HG03558 (cell line): ENCODE measurements at regions not wholly inside any gene's neighbourhood (a gene's known extent, or its start where the extent isn't known, plus 50 kb on each side); places are given as distances from the start of the nearest gene placed in this dataset.
"Not testable (repeated sequence)": the region's sequence is repeated elsewhere in the genome, so short reads cannot be mapped to it uniquely, and the experiment has no call there.

Source experiments
- ATAC-seq: cut with Tn5 transposase; IDR thresholded peaks from one replicate; pipeline ENCODE4 v1.9.1; 2021; ENCODE audit warnings: moderate number of reproducible peaks; ENCODE audit not compliant: unreplicated experiment; ENCODE audit errors: extremely low read depth

- no peak for ATAC-seq
Observed at GRCh38 chr17:77332034-77332971, 191.5 kb downstream of the SEC14L1 start.

- ATAC-seq = no peak
Observed at GRCh38 chr17:77332981-77333685, 192.4 kb downstream of the SEC14L1 start.

GRCh38 chr17:77337150-77337549, 196.4 kb downstream of the SEC14L1 start:
- ATAC-seq = no peak

DNA sequence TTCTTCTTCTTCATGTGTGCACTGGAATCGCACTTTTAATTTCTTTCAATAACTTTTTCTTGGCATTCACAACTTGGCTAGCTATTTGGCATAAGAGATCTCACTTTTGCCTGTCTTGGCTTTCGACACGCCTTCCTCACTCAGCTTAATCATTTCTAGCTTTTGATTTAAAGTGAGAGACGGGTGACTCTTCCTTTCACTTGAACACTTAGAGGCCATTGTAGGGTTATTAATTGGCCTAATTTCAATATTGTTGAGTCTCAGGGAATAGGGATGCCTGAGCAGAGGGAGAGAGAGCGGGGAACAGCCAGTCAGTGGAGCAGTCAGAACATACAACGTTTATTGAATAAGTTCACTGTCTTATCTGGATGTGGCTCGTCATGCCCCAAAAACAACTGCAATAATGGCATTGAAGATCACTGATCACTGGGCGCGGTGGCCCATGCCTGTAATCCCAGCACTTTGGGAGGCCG, 200.3 kb downstream of the SEC14L1 start:
- ATAC-seq = no peak

- not testable (repeated sequence) for ATAC-seq
Observed at GRCh38 chr17:77342656-77342990, 201.9 kb downstream of the SEC14L1 start.

DNA sequence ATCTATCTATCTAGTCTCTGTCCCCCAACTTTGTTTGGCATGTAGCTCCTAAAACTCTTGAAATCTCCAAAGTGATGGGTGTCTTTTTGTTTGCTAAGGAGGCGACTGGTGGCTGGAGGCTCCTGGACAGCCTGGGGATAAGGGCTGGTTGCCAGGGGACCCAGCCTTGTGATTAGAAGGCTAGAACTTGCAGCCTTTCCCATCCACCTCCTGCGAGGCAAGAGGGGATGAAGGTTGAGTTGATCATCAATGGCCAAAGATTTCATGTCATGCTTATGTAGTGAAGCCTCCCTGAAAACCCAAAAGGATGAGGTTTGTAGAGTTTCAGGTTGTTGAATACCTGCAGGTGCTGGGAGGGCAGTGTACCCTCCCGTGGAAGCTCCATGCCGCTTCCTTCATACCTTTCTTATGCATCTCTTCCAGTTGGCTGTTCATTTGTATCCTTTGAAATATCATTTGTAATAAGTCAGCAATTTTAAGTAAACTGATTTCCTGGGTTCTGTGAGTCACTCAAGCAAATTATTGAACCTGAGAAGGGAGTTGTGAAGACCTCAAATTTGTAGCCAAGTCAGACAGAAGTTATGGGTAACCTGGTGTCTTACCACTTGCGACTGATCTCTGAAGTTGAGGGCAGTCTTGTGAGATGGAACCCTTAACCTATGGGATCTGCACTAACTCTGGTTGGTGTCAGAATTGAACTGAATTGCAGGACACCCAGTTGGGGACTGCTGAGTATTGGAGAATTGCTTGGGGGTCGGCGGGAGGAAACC, 202.4 kb downstream of the SEC14L1 start:
- no peak for ATAC-seq

DNA sequence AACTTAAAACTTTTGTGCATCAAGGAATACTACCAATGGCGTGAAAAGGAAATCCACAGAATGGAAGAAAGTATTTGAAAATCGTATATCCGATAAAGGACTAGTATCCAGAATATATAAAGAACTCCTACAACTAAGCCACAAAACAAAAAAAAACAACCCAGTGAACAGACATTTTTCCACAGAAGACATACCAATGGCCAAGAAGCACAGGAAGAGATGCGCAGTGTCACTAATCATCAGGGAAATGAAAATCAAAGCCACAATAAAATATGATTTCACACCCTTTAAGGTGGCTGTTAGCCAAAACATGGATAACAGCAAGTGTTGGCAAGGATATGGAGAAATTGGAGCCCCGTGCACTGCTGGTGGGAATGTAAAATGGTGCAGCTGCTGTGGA, 203.3 kb downstream of the SEC14L1 start:
- ATAC-seq = no peak

GRCh38 chr17:77345260-77345910, 204.6 kb downstream of the SEC14L1 start:
- no peak for ATAC-seq

DNA sequence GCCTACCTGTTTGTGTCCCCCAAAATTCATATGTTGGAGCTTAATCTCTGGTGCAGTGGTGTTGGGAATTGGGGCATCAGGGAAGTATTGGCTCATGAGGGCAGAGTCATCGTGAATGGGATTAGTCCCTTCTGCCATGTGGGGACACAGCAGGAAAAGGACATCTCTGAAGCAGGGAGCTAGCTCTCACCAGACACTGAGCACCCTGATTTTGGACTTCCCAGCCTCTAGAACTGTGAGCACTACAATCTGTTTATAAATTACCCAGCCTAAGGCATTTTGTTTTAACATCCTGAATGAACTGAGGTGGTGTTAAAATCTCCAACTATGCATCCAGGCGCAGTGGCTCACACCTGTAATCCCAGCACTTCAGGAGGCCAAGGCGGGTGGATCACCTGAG, 206.0 kb downstream of the SEC14L1 start:
- ATAC-seq = no peak

DNA sequence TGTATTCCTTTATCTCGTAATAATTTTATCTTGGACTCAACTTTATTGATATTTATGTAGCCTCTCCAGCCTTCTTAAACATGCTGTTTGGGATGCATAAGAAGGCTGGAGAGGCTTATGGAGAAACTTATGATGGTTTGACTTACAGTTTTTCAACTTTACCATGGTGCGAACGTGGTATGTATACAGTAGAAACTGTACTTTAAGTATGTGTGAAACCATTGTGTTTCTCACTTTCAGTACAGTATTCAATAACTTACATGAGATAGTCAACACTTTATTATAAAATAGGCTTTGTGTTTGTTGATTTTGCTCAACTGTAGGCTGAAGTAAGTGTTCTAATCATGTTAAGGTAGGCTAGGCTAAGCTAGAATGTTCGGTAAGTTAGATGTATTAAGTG, 206.8 kb downstream of the SEC14L1 start:
- no peak for ATAC-seq

- ATAC-seq = no peak
Observed at GRCh38 chr17:77349976-77350830, 209.4 kb downstream of the SEC14L1 start.

DNA sequence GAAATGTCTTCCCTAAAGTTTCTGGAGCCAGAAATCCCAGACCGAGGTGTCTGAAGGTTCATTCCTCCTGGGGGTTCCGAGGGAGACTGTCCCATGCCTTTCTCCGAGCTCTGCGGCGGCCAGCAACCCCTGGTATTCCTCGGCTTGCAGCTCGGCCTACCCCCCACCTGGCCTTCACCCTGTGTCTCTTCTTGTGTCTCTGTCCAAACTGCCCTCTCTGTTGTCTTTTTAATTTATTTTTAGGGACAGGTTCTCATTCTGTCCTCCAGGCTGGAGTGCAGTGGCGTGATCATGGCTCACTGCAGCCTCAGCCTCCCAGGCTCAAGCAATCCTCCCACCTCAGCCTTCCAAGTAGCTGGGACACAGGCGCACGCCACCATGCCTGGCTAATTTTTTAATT, 211.7 kb downstream of the SEC14L1 start:
- no peak for ATAC-seq

GRCh38 chr17:77352996-77353395, 212.2 kb downstream of the SEC14L1 start:
- ATAC-seq = no peak

GRCh38 chr17:77353684-77354419, 213.1 kb downstream of the SEC14L1 start:
- ATAC-seq = no peak

DNA sequence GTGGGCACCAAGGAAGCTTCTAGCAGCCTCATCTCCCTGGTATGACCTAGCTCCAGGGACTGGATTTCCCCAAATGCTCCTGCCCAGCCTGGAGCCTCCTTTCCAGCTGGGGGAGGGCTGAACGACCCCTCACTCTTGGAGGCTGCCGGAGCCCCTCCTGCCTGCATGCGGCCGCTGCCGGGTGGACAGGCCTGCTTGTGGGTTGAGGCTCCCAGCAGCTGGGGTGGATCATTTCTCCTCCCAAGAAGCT, 213.6 kb downstream of the SEC14L1 start:
- no peak for ATAC-seq

DNA sequence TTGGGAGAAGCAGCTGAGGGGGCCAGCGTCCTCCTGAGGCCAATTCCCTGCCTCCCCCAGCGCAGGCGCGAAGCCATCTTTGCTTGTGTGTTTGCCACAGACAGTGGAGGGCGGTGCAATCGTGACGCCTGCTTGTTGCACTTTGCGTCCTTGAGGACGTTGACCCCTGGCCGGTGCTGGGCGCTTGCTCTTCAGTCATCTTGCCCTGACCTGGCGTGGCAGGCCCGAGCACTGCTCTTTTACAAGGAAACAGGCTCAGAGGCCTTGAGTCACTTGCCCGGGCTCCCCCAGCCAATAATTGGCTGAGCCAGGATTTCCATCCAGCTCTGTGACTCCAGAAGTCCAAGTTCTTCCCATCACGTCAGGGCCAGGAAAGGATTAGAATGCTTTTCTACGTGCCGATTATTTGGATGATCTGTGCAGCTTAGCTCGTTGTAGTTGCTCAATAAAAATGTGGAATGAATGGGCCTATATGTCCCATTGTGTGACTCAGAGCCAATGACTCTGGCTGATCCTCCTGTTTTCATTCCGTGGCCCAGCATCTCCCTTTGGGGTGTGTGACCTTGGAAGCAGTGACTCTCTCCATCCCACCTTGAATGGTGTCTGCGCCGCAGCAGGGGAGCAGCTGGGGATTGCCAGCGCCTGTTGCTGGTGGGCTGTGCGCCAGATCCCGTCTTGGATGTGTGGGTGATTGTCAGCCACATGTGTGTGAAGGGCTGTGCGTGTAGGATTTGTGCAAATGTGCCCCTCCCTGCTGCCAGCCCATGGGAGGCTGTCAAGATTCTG, 214.1 kb downstream of the SEC14L1 start:
- ATAC-seq = no peak

DNA sequence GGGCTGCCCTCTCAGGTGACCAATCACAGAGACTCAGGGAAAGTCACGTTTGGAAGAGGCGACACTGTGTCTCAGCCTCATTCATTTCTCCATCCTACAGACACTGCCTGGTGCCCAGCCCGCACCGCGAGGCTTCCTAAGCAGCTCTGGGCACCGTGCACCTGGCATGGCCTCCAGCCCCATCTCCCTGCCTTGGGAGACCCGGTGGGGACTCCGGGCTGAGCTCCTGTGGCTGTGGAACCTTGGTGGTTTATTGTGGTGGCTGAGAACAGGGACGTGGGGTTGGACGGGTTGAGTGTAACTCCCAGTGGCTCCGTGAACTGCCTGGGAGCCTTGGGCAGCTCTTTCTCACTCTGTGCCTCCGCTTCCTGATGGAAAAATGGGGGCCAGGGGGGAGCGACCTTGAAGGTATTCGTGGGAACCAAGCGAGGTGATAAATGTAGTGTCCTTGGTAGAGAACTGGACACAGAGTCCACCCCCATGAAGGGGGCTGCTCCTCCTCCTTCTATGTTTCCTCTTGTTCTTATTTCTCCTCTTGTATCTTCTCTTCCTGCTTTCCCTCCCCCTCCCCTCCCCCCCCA, 215.4 kb downstream of the SEC14L1 start:
- no peak for ATAC-seq

DNA sequence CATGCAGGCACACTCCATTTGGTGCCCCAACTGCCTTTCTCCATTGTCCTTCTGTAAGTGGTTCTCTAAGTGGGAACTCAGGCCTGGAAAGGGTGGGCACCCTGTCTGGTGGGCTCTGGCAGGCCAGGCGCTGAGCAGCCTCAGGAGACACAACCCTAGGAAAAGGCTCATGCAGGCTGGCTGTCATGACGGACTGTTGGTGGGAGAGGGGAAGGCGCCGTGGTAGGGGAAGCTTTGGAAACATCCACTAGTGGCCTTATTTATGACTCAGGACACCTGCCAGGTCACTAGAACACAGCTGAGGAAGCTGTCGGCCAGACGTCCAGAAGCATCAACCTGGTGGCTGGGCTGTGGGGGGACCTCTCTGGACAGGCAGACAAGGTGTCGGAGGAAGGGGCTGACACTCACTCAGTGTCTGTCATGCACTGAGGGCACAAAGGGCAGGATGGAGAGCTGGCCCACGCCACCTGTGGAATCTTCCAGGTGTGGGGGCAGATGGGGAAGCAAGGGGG, 216.0 kb downstream of the SEC14L1 start:
- ATAC-seq = no peak
